IgD-negative memory B cell (primary cell): ENCODE measurements at regions not wholly inside any gene's neighbourhood (a gene's known extent, or its start where the extent isn't known, plus 50 kb on each side); places are given as distances from the start of the nearest gene placed in this dataset.
"Not testable (repeated sequence)": the region's sequence is repeated elsewhere in the genome, so short reads cannot be mapped to it uniquely, and the experiment has no call there.

Source experiments
- H3K27ac Mint-ChIP-seq, 3 donors: one replicate each; pipeline ENCODE4 v1.8.0; 2020 to 2022; ENCODE audit warnings: mild to moderate bottlenecking in 3 of 3, mixed read lengths in 3 of 3, moderate library complexity in 1 of 3
- H3K27me3 Mint-ChIP-seq: one replicate; pipeline ENCODE4 v1.8.0; 2021; ENCODE audit warnings: mixed read lengths
- H3K36me3 Mint-ChIP-seq: one replicate; pipeline ENCODE4 v1.8.0; 2020; ENCODE audit warnings: mild to moderate bottlenecking, mixed read lengths
- H3K4me1 Mint-ChIP-seq, 3 donors: one replicate each; pipeline ENCODE4 v1.8.0; 2020 to 2022; ENCODE audit warnings: mixed read lengths in 3 of 3, mild to moderate bottlenecking in 1 of 3
- H3K4me3 Mint-ChIP-seq, 4 donors: one replicate each; pipeline ENCODE4 v1.8.0; 2020 to 2022; ENCODE audit warnings: mild to moderate bottlenecking in 4 of 4, mixed read lengths in 4 of 4, moderate library complexity in 3 of 4
- H3K9me3 Mint-ChIP-seq, 3 donors: one replicate each; pipeline ENCODE4 v1.8.0; 2020 to 2021; ENCODE audit warnings: mixed read lengths in 3 of 3, mild to moderate bottlenecking in 1 of 3

- Mint-ChIP-seq H3K4me1 (no peaks in the 10 kb centered on the region), H3K9me3 (peaks cover 0 to 3% (median 2%) of the 10 kb centered on the region in 3 donors), H3K27me3 (no peaks in the 10 kb centered on the region), H3K27ac (no peak overlapping the region), H3K36me3 (no peaks in the 10 kb centered on the region), H3K4me3 (no peak overlapping the region)
Observed at GRCh38 chr18:49707599-49707998, 105.7 kb downstream of the ACAA2 start.

- Mint-ChIP-seq H3K36me3 (no peaks in the 10 kb centered on the region), H3K4me3 (no peak overlapping the region), H3K27me3 (no peaks in the 10 kb centered on the region), H3K27ac (no peak overlapping the region), H3K4me1 (no peaks in the 10 kb centered on the region), H3K9me3 (peaks cover 0 to 3% (median 2%) of the 10 kb centered on the region in 3 donors)
Observed at GRCh38 chr18:49704334-49704733, 109.0 kb downstream of the ACAA2 start.

GRCh38 chr18:49701190-49701589, 112.1 kb downstream of the ACAA2 start:
- no peaks in the 10 kb centered on the region for H3K36me3 Mint-ChIP-seq
- H3K27me3 Mint-ChIP-seq = peaks cover 2% of the 10 kb centered on the region
- H3K9me3 Mint-ChIP-seq = peaks cover 0 to 3% (median 2%) of the 10 kb centered on the region in 3 donors

GRCh38 chr18:49699303-49699702, 114.0 kb downstream of the ACAA2 start:
- Mint-ChIP-seq H3K9me3 (no peaks in the 10 kb centered on the region), H3K27ac (no peak overlapping the region), H3K36me3 (no peaks in the 10 kb centered on the region), H3K27me3 (peaks cover 4% of the 10 kb centered on the region), H3K4me3 (no peak overlapping the region), H3K4me1 (peaks cover 0 to 1% (median 0%) of the 10 kb centered on the region in 3 donors)

More at GRCh38 chr18:49701190-49701589, 112.1 kb downstream of the ACAA2 start:
- H3K4me3 Mint-ChIP-seq = no peak overlapping the region
- H3K27ac Mint-ChIP-seq = no peak overlapping the region
- H3K4me1 Mint-ChIP-seq = no peaks in the 10 kb centered on the region

GRCh38 chr18:49698525-49699025, 114.8 kb downstream of the ACAA2 start:
- Mint-ChIP-seq H3K36me3 (no peaks in the 10 kb centered on the region), H3K9me3 (no peaks in the 10 kb centered on the region), H3K27ac (no peak overlapping the region), H3K4me3 (no peak overlapping the region), H3K4me1 (peaks cover 0 to 1% (median 0%) of the 10 kb centered on the region in 3 donors), H3K27me3 (peaks cover 4% of the 10 kb centered on the region)

GRCh38 chr18:49697757-49698524, 115.4 kb downstream of the ACAA2 start:
- Mint-ChIP-seq H3K4me1 (peaks cover 0 to 1% (median 0%) of the 10 kb centered on the region in 3 donors), H3K36me3 (no peaks in the 10 kb centered on the region), H3K27ac (no peak overlapping the region), H3K27me3 (peaks cover 4% of the 10 kb centered on the region), H3K4me3 (no peak overlapping the region), H3K9me3 (no peaks in the 10 kb centered on the region)

GRCh38 chr18:49697049-49697448, 116.3 kb downstream of the ACAA2 start:
- Mint-ChIP-seq H3K27ac (no peak overlapping the region), H3K27me3 (peaks cover 4% of the 10 kb centered on the region), H3K36me3 (no peaks in the 10 kb centered on the region), H3K4me1 (peaks cover 0 to 1% (median 0%) of the 10 kb centered on the region in 3 donors), H3K4me3 (no peak overlapping the region), H3K9me3 (no peaks in the 10 kb centered on the region)

GRCh38 chr18:49694402-49694801, 118.9 kb downstream of the ACAA2 start:
- H3K27me3 Mint-ChIP-seq = peaks cover 5% of the 10 kb centered on the region
- H3K36me3 Mint-ChIP-seq = no peaks in the 10 kb centered on the region
- H3K9me3 Mint-ChIP-seq = no peaks in the 10 kb centered on the region
- no peak overlapping the region for H3K27ac Mint-ChIP-seq
- H3K4me3 Mint-ChIP-seq = no peak overlapping the region
- peaks cover 0 to 3% (median 1%) of the 10 kb centered on the region in 3 donors for H3K4me1 Mint-ChIP-seq

GRCh38 chr18:49693717-49694005, 119.7 kb downstream of the ACAA2 start:
- peaks cover 5% of the 10 kb centered on the region for H3K27me3 Mint-ChIP-seq
- H3K9me3 Mint-ChIP-seq = no peaks in the 10 kb centered on the region
- H3K27ac Mint-ChIP-seq = no peak overlapping the region
- H3K4me3 Mint-ChIP-seq = no peak overlapping the region
- H3K36me3 Mint-ChIP-seq = no peaks in the 10 kb centered on the region
- peaks cover 0 to 3% (median 1%) of the 10 kb centered on the region in 3 donors for H3K4me1 Mint-ChIP-seq

- Mint-ChIP-seq H3K27me3 (peaks cover 5% of the 10 kb centered on the region), H3K4me1 (peaks cover 0 to 3% (median 1%) of the 10 kb centered on the region in 3 donors), H3K27ac (no peak overlapping the region), H3K4me3 (no peak overlapping the region), H3K9me3 (no peaks in the 10 kb centered on the region), H3K36me3 (no peaks in the 10 kb centered on the region)
Observed at GRCh38 chr18:49692906-49693716, 120.2 kb downstream of the ACAA2 start.

- Mint-ChIP-seq H3K9me3 (no peaks in the 10 kb centered on the region), H3K36me3 (no peaks in the 10 kb centered on the region), H3K4me3 (no peak overlapping the region), H3K27me3 (peaks cover 3% of the 10 kb centered on the region), H3K4me1 (peaks cover 0 to 3% (median 1%) of the 10 kb centered on the region in 3 donors), H3K27ac (no peak overlapping the region)
Observed at GRCh38 chr18:49691177-49691608, 122.1 kb downstream of the ACAA2 start.

GRCh38 chr18:49690312-49690711, 123.0 kb downstream of the ACAA2 start:
- Mint-ChIP-seq H3K9me3 (no peaks in the 10 kb centered on the region), H3K4me1 (peaks cover 0 to 3% (median 1%) of the 10 kb centered on the region in 3 donors), H3K27me3 (peaks cover 3% of the 10 kb centered on the region), H3K27ac (no peak overlapping the region), H3K4me3 (no peak overlapping the region), H3K36me3 (no peaks in the 10 kb centered on the region)

GRCh38 chr18:49685231-49685942, 123.5 kb downstream of the LIPG start:
- Mint-ChIP-seq H3K27me3 (peaks cover 6% of the 10 kb centered on the region), H3K9me3 (peaks cover 0 to 2% (median 1%) of the 10 kb centered on the region in 3 donors), H3K36me3 (no peaks in the 10 kb centered on the region), H3K27ac (no peak overlapping the region), H3K4me1 (peaks cover 0 to 2% (median 0%) of the 10 kb centered on the region in 3 donors), H3K4me3 (no peak overlapping the region)

- not testable (repeated sequence) for H3K4me3 Mint-ChIP-seq, H3K27me3 Mint-ChIP-seq, H3K36me3 Mint-ChIP-seq, H3K4me1 Mint-ChIP-seq, H3K27ac Mint-ChIP-seq, H3K9me3 Mint-ChIP-seq
Observed at GRCh38 chr18:49682803-49683190, 120.9 kb downstream of the LIPG start.
